ENCODE measurements at regions not wholly inside any gene's neighbourhood (a gene's known extent, or its start where the extent isn't known, plus 50 kb on each side); places are given as distances from the start of the nearest gene placed in this dataset.

GRCh38 chr3:40597441-40597840 lies 72.7 kb downstream of the ZNF621 start:
- TF ChIP-seq EZH2phosphoT487 (IDR thresholded peaks at IDR 0.05; ENCODE audit: insufficient read depth, low read depth), result no peak
- TF ChIP-seq EZH2 (IDR thresholded peaks at IDR 0.05; ENCODE audit: insufficient read depth, poor library complexity, severe bottlenecking), result no peak
